ENCODE measurements at regions not wholly inside any gene's neighbourhood (a gene's known extent, or its start where the extent isn't known, plus 50 kb on each side); places are given as distances from the start of the nearest gene placed in this dataset.

DNA sequence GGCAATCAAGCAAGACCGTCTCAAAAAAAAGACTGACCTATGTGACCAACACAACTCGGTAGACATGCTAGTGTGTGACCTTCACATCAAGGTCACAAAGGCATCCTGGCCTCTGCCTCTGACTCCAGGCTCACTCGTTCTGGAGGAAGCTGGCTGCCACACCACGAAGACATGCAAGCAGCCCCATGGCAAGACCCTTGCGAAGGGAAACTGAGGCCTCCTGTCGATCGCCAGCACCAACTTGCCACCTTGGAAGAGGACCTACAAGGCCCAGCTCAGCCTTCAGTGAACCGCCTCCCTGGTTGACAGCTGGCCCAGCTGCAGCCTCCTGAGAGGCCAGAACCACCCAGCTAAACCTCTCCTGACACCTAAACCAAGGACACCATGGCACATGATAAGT lies 79.3 kb upstream of the ASAP2 start:
- FAIRE-seq (no peak), DNase-seq (ENCODE audit: low read depth, low spot score) (no peak)
- dilution Hi-C loops (cut with MboI; ENCODE audit: extremely low pct_ligation_motif_present, low sequenced_read_pairs): no loop called here
- H3K9ac ChIP-seq (replicated peaks; ENCODE audit: extremely low read depth, insufficient read depth, low read length): no peak overlapping the region
- ChIA-PET POLR2A (no interaction called here), CTCF (interaction anchor here (1.6 kb wide), 1 partner anchor 14 kb away, joined by 5 read pairs; no protein-coding TSS in a partner anchor)
- H3K27me3 ChIP-seq (ENCODE audit: control insufficient read depth in 2 of 2, insufficient read depth in 2 of 2, low read length in 2 of 2): peaks cover 5 to 6% of the 10 kb centered on the region in 2 experiments
- intact Hi-C loops (cut with micrococcal nuclease): no loop called here
- H3K9me1 ChIP-seq (replicated peaks; ENCODE audit: control insufficient read depth, extremely low read depth, insufficient read depth, low read length): no peaks in the 10 kb centered on the region
- no peak overlapping the region for H2AFZ ChIP-seq (ENCODE audit: low read depth, low read length)
- H3K36me3 ChIP-seq (ENCODE audit: control insufficient read depth in 2 of 2, extremely low read depth in 1 of 2, insufficient read depth in 2 of 2, low read length in 2 of 2): no peaks in the 10 kb centered on the region
- no peak overlapping the region for H3K4me2 ChIP-seq (ENCODE audit: insufficient read depth, low read length)
- no peaks in the 10 kb centered on the region for H3K9me3 ChIP-seq (replicated peaks; ENCODE audit: control insufficient read depth, insufficient read depth, low read length)
- no peak overlapping the region for H3K4me3 ChIP-seq (replicated peaks in 1 of 3; ENCODE audit: insufficient read depth in 1 of 3, low read depth in 1 of 3, low read length in 3 of 3)
- TF ChIP-seq FOS (IDR thresholded peaks at IDR 0.05; ENCODE audit: borderline replicate concordance, insufficient read depth, low read length) (no peak), POLR2AphosphoS5 (IDR thresholded peaks at IDR 0.05; ENCODE audit: insufficient read depth, low read depth, low read length) (no peak)
- no peaks in the 10 kb centered on the region for H4K20me1 ChIP-seq (replicated peaks; ENCODE audit: control insufficient read depth, extremely low read depth, insufficient read depth, low read length)
- no TSS peak for BruUV-seq (replicated peaks)
- H3K27ac ChIP-seq (ENCODE audit: insufficient read depth, low read depth, low read length): no peak overlapping the region
- H3K79me2 ChIP-seq (ENCODE audit: control insufficient read depth, insufficient read depth, low read length): no peaks in the 10 kb centered on the region
- no peaks in the 10 kb centered on the region for H3K4me1 ChIP-seq (ENCODE audit: control insufficient read depth, extremely low read depth, insufficient read depth, low read length)

DNA sequence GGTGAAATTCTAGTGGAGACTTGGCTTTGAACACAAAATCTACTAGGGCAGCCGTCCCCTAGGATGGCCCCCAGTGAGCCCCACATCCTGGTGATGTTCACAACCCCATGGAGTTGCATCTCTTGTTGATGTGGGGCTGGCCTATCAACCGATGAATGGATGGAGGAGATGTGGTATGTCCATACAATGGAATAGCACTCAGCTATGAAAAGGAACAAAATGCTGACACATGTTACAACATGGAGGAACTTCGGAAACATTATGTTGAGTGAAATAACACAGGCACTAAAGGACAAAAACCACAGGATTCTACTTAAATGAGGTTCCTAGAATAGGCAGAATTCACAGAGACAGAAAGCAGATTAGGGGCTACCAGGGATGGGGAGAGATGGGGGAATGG lies 80.1 kb upstream of the ASAP2 start:
- Histone ChIP-seq H3K36me3 (ENCODE audit: control insufficient read depth in 2 of 2, extremely low read depth in 1 of 2, insufficient read depth in 2 of 2, low read length in 2 of 2) (no peaks in the 10 kb centered on the region), H3K27ac (ENCODE audit: insufficient read depth, low read depth, low read length) (no peak overlapping the region), H3K27me3 (ENCODE audit: control insufficient read depth in 2 of 2, insufficient read depth in 2 of 2, low read length in 2 of 2) (peaks cover 5 to 6% of the 10 kb centered on the region in 2 experiments), H3K9ac (replicated peaks; ENCODE audit: extremely low read depth, insufficient read depth, low read length) (no peak overlapping the region), H3K4me2 (ENCODE audit: insufficient read depth, low read length) (no peak overlapping the region), H2AFZ (ENCODE audit: low read depth, low read length) (no peak overlapping the region), H3K9me3 (replicated peaks; ENCODE audit: control insufficient read depth, insufficient read depth, low read length) (no peaks in the 10 kb centered on the region), H3K4me3 (replicated peaks in 1 of 3; ENCODE audit: insufficient read depth in 1 of 3, low read depth in 1 of 3, low read length in 3 of 3) (no peak overlapping the region), H3K9me1 (replicated peaks; ENCODE audit: control insufficient read depth, extremely low read depth, insufficient read depth, low read length) (no peaks in the 10 kb centered on the region), H3K79me2 (ENCODE audit: control insufficient read depth, insufficient read depth, low read length) (no peaks in the 10 kb centered on the region), H3K4me1 (ENCODE audit: control insufficient read depth, extremely low read depth, insufficient read depth, low read length) (no peaks in the 10 kb centered on the region), H4K20me1 (replicated peaks; ENCODE audit: control insufficient read depth, extremely low read depth, insufficient read depth, low read length) (no peaks in the 10 kb centered on the region)
- BruUV-seq (replicated peaks): no TSS peak
- DNase-seq (ENCODE audit: low read depth, low spot score): no peak
- ChIA-PET POLR2A (no interaction called here), CTCF (interaction anchor here (1.6 kb wide), 1 partner anchor 15 kb away, joined by 5 read pairs; no protein-coding TSS in a partner anchor)
- no peak for FAIRE-seq
- dilution Hi-C loops (cut with MboI; ENCODE audit: extremely low pct_ligation_motif_present, low sequenced_read_pairs) (no loop called here), intact Hi-C loops (cut with micrococcal nuclease) (no loop called here)
- TF ChIP-seq, protein P1, sequence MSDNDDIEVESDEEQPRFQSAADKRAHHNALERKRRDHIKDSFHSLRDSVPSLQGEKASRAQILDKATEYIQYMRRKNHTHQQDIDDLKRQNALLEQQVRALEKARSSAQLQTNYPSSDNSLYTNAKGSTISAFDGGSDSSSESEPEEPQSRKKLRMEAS (IDR thresholded peaks at IDR 0.05; ENCODE audit: insufficient read depth, insufficient read length): no peak
- TF ChIP-seq POLR2A (IDR thresholded peaks at IDR 0.05; ENCODE audit: low read depth, low read length) (no peak), GATA2 (IDR thresholded peaks at IDR 0.05; ENCODE audit: insufficient read depth, insufficient read length, low read depth, low read length) (no peak), POLR2AphosphoS5 (IDR thresholded peaks at IDR 0.05; ENCODE audit: insufficient read depth, low read depth, low read length) (no peak), EZH2 (IDR thresholded peaks at IDR 0.05; ENCODE audit: borderline replicate concordance, low read depth, low read length, severe bottlenecking) (no peak), MYC (IDR thresholded peaks at IDR 0.05; ENCODE audit: low read depth, low read length) (no peak), FOS (IDR thresholded peaks at IDR 0.05; ENCODE audit: borderline replicate concordance, insufficient read depth, low read length) (no peak), JUN (IDR thresholded peaks at IDR 0.05; ENCODE audit: borderline replicate concordance, insufficient read depth, insufficient read length, low read depth) (no peak)
- TF ChIP-seq, protein P2, sequence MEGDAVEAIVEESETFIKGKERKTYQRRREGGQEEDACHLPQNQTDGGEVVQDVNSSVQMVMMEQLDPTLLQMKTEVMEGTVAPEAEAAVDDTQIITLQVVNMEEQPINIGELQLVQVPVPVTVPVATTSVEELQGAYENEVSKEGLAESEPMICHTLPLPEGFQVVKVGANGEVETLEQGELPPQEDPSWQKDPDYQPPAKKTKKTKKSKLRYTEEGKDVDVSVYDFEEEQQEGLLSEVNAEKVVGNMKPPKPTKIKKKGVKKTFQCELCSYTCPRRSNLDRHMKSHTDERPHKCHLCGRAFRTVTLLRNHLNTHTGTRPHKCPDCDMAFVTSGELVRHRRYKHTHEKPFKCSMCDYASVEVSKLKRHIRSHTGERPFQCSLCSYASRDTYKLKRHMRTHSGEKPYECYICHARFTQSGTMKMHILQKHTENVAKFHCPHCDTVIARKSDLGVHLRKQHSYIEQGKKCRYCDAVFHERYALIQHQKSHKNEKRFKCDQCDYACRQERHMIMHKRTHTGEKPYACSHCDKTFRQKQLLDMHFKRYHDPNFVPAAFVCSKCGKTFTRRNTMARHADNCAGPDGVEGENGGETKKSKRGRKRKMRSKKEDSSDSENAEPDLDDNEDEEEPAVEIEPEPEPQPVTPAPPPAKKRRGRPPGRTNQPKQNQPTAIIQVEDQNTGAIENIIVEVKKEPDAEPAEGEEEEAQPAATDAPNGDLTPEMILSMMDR (IDR thresholded peaks at IDR 0.05; ENCODE audit: extremely low read depth in 1 of 2, insufficient read depth in 1 of 2, low read depth in 1 of 2, low read length in 2 of 2): no peak
